ENCODE measurements at regions not wholly inside any gene's neighbourhood (a gene's known extent, or its start where the extent isn't known, plus 50 kb on each side); places are given as distances from the start of the nearest gene placed in this dataset.

GRCh38 chr20:58056021-58056591 lies 172.3 kb downstream of the ANKRD60 start:
- TF ChIP-seq, protein P1, sequence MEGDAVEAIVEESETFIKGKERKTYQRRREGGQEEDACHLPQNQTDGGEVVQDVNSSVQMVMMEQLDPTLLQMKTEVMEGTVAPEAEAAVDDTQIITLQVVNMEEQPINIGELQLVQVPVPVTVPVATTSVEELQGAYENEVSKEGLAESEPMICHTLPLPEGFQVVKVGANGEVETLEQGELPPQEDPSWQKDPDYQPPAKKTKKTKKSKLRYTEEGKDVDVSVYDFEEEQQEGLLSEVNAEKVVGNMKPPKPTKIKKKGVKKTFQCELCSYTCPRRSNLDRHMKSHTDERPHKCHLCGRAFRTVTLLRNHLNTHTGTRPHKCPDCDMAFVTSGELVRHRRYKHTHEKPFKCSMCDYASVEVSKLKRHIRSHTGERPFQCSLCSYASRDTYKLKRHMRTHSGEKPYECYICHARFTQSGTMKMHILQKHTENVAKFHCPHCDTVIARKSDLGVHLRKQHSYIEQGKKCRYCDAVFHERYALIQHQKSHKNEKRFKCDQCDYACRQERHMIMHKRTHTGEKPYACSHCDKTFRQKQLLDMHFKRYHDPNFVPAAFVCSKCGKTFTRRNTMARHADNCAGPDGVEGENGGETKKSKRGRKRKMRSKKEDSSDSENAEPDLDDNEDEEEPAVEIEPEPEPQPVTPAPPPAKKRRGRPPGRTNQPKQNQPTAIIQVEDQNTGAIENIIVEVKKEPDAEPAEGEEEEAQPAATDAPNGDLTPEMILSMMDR (IDR thresholded peaks at IDR 0.05) = no peak
- TF ChIP-seq POLR2A (IDR thresholded peaks at IDR 0.05) = no peak
